ENCODE measurements at regions not wholly inside any gene's neighbourhood (a gene's known extent, or its start where the extent isn't known, plus 50 kb on each side); places are given as distances from the start of the nearest gene placed in this dataset.

- H3K4me1 Mint-ChIP-seq: peaks cover 5% of the 10 kb centered on the region
- H3K9me3 Mint-ChIP-seq: peaks cover 30% of the 10 kb centered on the region
- H3K4me3 Mint-ChIP-seq: no peak overlapping the region
- no peak for DNase-seq
- H3K36me3 Mint-ChIP-seq (ENCODE audit: low read depth): peaks cover 8% of the 10 kb centered on the region
- H3K27ac Mint-ChIP-seq: no peak overlapping the region
- TF ChIP-seq CTCF (IDR thresholded peaks at IDR 0.05): no peak
- peaks cover 15% of the 10 kb centered on the region for H3K27me3 Mint-ChIP-seq (ENCODE audit: low read depth, poor library complexity)
Observed at GRCh38 chr4:128688033-128688721, 121.3 kb upstream of the JADE1 start.

- H3K27me3 Mint-ChIP-seq (ENCODE audit: low read depth, poor library complexity): peaks cover 19% of the 10 kb centered on the region
- no peak for DNase-seq
Observed at GRCh38 chr4:128686810-128687209, 122.7 kb upstream of the JADE1 start.

GRCh38 chr4:128686032-128686465 is 123.5 kb upstream of the JADE1 start:
- H3K27ac Mint-ChIP-seq: no peak overlapping the region
- peaks cover 8% of the 10 kb centered on the region for H3K36me3 Mint-ChIP-seq (ENCODE audit: low read depth)
- no peak for TF ChIP-seq CTCF (IDR thresholded peaks at IDR 0.05)
- H3K4me3 Mint-ChIP-seq: no peak overlapping the region
- peaks cover 19% of the 10 kb centered on the region for H3K27me3 Mint-ChIP-seq (ENCODE audit: low read depth, poor library complexity)
- H3K9me3 Mint-ChIP-seq: peaks cover 21% of the 10 kb centered on the region
- peaks cover 5% of the 10 kb centered on the region for H3K4me1 Mint-ChIP-seq
- DNase-seq: no peak

More at GRCh38 chr4:128686810-128687209, 122.7 kb upstream of the JADE1 start:
- Mint-ChIP-seq H3K27ac (no peak overlapping the region), H3K9me3 (peaks cover 27% of the 10 kb centered on the region), H3K36me3 (ENCODE audit: low read depth) (peaks cover 8% of the 10 kb centered on the region), H3K4me1 (peaks cover 5% of the 10 kb centered on the region), H3K4me3 (no peak overlapping the region)
- TF ChIP-seq CTCF (IDR thresholded peaks at IDR 0.05): no peak

- Mint-ChIP-seq H3K36me3 (ENCODE audit: low read depth) (peaks cover 8% of the 10 kb centered on the region), H3K9me3 (peaks cover 21% of the 10 kb centered on the region), H3K27ac (no peak overlapping the region), H3K4me1 (peaks cover 2% of the 10 kb centered on the region), H3K4me3 (no peak overlapping the region), H3K27me3 (ENCODE audit: low read depth, poor library complexity) (peaks cover 19% of the 10 kb centered on the region)
- no peak for DNase-seq
- no peak for TF ChIP-seq CTCF (IDR thresholded peaks at IDR 0.05)
Observed at GRCh38 chr4:128684016-128684415, 125.5 kb upstream of the JADE1 start.

GRCh38 chr4:128682942-128683666 is 126.4 kb upstream of the JADE1 start:
- H3K27ac Mint-ChIP-seq: no peak overlapping the region
- peaks cover 8% of the 10 kb centered on the region for H3K36me3 Mint-ChIP-seq (ENCODE audit: low read depth)
- no peaks in the 10 kb centered on the region for H3K4me1 Mint-ChIP-seq
- peaks cover 21% of the 10 kb centered on the region for H3K9me3 Mint-ChIP-seq
- H3K27me3 Mint-ChIP-seq (ENCODE audit: low read depth, poor library complexity): peaks cover 25% of the 10 kb centered on the region
- H3K4me3 Mint-ChIP-seq: no peak overlapping the region
- DNase-seq: no peak
- no peak for TF ChIP-seq CTCF (IDR thresholded peaks at IDR 0.05)

All from nephron progenitor cell (in vitro differentiated cells).